SK-N-MC (cell line): ENCODE measurements at regions not wholly inside any gene's neighbourhood (a gene's known extent, or its start where the extent isn't known, plus 50 kb on each side); places are given as distances from the start of the nearest gene placed in this dataset.

Experiments
- DNase-seq: peaks from one replicate; pipeline ENCODE4 v3.0.0-alpha.2; 2011; ENCODE audit warnings: low read depth, low spot score
- H3K27ac ChIP-seq: fragments of 200-600 bp; sonication (generic); 2 replicates; pipeline ENCODE4 v1.5.1; 2016; ENCODE audit warnings: mixed run types
- H3K36me3 ChIP-seq: fragments of 200-600 bp; sonication (generic); 2 replicates; pipeline ENCODE4 v1.6.1; 2017; ENCODE audit warnings: antibody characterized with exemption, low read length, mixed read lengths; ENCODE audit not compliant: insufficient read depth
- H3K4me3 ChIP-seq: fragments of 200-600 bp; sonication (generic); 2 replicates; pipeline ENCODE4 v1.5.1; 2016
- H3K9ac ChIP-seq: fragments of 200-600 bp; sonication (generic); 2 replicates; pipeline ENCODE4 v1.8.0; 2017; ENCODE audit warnings: mixed run types, mixed read lengths; ENCODE audit not compliant: insufficient read length
- H3K9me3 ChIP-seq: fragments of 200-600 bp; sonication (generic); 2 replicates; pipeline ENCODE4 v1.6.1; 2017; ENCODE audit warnings: low read depth, mild to moderate bottlenecking, antibody characterized with exemption, low read length, moderate library complexity, mixed read lengths
- EZH2 ChIP-seq: fragments of 200-600 bp; sonication (generic); IDR thresholded peaks from one replicate; pipeline ENCODE4 v1.6.1; 2017; ENCODE audit warnings: antibody characterized with exemption
- FOXP2 ChIP-seq: optimal IDR thresholded peaks from 2 replicates; pipeline ENCODE3; 2011; ENCODE audit warnings: mild to moderate bottlenecking, moderate library complexity; ENCODE audit not compliant: insufficient read depth; ENCODE audit errors: extremely low read length, control extremely low read depth
- POLR2AphosphoS5 ChIP-seq: IDR thresholded peaks from 2 replicates; pipeline ENCODE4 v1.6.1; 2012; ENCODE audit warnings: mild to moderate bottlenecking, low read depth, low read length, borderline replicate concordance

DNA sequence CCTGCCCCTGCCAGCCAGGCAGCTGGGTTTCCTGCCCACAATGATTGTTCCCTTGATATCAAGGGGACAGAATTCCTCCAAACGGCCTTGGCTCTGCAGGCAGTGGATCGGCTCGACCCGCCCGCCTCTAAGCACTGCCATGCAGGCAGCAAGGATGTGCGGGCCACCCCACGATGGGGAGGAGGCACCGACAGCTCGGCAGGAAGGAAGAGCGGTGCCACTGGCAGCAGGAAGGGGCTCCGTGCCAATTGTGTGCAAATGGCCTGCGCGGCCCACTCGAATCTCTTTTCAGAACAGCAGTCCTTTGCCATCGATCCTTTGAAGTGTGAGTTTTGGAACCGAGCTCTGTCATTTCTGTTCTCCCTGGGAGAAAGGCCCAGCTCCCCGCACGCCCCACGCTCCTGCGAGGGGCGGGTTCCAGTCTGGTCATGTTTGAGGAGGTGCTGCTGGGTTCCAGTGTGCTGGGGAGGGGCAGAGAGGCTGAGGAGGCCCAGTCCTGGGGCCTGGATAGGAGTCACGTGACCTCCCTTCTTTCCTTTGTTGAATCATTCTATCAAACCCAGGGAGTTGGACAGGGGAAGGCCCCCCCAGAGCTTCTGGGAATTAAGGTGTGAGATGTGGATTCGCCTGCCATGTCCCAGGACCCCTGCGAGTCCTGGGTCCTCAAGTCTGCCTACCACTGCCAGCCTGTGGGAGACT, 406.0 kb downstream of the CTTN start:
- no peak overlapping the region for H3K9ac ChIP-seq
- H3K4me3 ChIP-seq = no peak overlapping the region
- no peak overlapping the region for H3K27ac ChIP-seq
- no peaks in the 10 kb centered on the region for H3K9me3 ChIP-seq
- TF ChIP-seq EZH2 (no peak), FOXP2 (no peak), POLR2AphosphoS5 (no peak)
- DNase-seq = no peak
- no peaks in the 10 kb centered on the region for H3K36me3 ChIP-seq

DNA sequence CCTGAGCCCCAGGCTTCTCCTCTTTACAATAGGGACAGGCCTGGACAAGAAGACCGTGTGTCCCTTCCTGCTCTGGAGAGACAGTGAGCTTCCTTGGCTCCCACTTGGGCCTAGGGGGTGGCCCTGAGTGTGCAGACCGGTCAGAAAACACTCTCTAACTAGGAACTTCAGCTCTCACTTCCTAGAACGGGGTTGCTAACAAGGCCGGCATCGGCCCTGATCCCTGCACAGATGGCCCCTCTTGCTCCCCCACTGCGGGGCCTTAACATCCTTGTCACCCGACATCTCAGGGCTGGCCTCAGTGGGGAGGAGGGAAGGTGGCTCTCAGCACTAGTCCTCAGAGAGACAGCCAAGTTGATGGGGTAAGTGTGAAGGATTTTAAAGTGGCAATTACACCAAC, 406.9 kb downstream of the CTTN start:
- H3K9ac ChIP-seq = no peak overlapping the region
- no peaks in the 10 kb centered on the region for H3K36me3 ChIP-seq
- no peak for DNase-seq
- no peak overlapping the region for H3K4me3 ChIP-seq
- H3K9me3 ChIP-seq = no peaks in the 10 kb centered on the region
- no peak overlapping the region for H3K27ac ChIP-seq
- no peak for TF ChIP-seq POLR2AphosphoS5
- TF ChIP-seq FOXP2 = no peak
- no peak for TF ChIP-seq EZH2

DNA sequence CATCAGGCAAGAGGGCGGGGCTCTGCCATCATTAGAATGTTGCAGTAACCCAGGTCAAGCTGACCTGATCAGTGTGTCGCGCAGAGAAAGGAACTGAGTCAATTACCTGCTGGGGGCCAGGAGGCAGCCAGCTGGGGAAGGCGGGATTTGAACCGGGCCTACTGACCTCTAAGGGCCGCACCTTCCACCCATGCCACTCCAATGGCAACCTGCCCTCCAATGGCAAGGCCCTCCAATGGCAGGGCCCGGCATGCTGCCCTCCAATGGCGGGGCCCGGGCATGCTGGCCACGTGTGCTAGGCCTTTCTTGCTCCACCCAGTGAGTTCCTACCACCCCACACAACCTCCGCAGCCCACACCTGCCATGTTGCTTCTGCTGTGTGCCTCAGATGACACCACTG, 407.6 kb downstream of the CTTN start:
- Histone ChIP-seq H3K36me3 (no peaks in the 10 kb centered on the region), H3K9ac (no peak overlapping the region), H3K27ac (no peak overlapping the region), H3K4me3 (no peak overlapping the region), H3K9me3 (no peaks in the 10 kb centered on the region)
- DNase-seq = no peak
- TF ChIP-seq EZH2 (no peak), POLR2AphosphoS5 (no peak), FOXP2 (no peak)

DNA sequence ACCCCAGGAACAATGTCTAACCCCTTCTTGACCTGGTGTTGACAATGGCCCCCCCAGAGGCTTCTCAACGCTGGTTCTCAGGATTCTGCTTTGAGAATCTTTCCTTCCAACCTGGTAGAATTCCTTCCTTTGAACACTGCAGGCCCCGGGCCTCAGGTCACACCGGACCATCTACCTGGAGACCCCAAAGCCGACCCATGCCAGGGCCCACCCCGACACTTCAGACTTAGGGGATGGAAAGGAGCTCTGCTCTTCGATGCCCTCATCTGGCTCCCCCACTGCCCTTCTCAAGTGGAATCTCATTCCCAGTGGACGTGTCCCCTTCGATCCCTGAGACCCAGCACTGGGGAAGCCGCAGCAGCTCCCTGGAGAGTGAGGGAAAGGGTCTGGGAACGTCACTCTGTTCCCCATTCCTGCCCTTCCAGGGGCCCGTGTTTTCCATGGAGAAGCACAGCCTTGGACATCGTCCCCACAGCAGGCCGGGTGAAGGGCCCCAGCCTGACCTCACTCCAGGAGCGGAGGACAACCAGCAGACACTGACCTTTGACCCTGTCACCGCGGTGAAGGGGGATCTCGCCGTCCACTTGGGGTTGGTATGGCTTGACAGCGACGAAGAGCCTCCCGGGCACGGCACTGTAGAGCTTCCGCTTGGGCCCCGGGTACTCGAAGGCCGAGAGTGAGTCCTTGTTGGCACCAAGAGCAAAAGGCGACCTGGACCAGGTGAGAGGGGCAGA, 408.3 kb downstream of the CTTN start:
- Histone ChIP-seq H3K27ac (no peak overlapping the region), H3K9ac (no peak overlapping the region), H3K36me3 (no peaks in the 10 kb centered on the region), H3K4me3 (no peak overlapping the region), H3K9me3 (no peaks in the 10 kb centered on the region)
- TF ChIP-seq FOXP2 (no peak), POLR2AphosphoS5 (no peak), EZH2 (no peak)
- DNase-seq = no peak

DNA sequence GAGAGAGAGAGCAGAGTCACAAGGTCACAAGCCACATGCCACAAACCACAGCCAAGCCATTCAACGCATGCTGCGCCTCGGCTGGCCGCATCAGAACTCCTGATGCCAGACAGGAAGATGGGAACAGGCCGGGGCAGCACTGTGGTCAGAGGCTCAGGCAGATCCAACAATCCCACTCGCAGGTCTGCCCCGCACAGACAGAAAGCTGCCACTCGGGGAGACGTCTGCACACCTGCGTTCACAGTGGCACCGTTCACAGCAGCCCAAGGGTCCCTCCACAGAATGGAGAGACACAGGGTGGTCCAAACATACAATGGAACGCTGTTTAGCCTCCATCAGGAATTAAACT, 408.8 kb downstream of the CTTN start:
- Histone ChIP-seq H3K9ac (no peak overlapping the region), H3K27ac (no peak overlapping the region), H3K4me3 (no peak overlapping the region), H3K36me3 (no peaks in the 10 kb centered on the region), H3K9me3 (no peaks in the 10 kb centered on the region)
- TF ChIP-seq POLR2AphosphoS5 (no peak), EZH2 (no peak), FOXP2 (no peak)
- no peak for DNase-seq

DNA sequence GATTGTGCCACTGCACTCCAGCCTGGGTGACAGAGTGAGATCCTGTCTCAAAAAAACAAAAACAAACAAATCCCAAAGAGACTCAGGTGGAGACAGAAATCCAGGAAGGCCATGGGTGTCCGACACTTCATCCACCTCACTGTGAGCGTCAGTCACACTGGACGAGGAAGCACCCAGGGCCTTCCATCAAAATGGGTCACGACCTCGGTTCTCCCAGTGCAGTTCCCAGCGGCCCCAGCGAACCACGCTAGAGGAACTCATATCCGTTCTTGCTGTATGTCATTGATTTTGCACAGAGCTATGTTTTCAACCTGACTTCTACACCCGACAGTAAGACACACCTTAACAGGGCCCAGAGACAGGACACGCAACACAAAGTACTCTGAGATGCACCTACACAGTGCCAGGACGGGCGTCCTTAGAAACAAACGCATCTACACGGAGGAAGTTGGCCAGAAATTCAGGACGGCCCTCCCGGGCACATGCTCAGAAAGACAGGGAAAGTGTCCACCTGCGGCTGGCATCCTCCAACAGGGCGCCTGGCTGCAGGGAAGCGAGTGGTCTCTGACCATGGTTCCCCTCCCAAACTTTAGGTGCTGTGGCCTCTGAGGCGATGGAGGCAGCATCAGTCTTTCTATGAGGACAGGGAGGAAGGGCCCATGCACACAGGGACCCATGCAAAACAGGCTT, 410.5 kb downstream of the CTTN start:
- no peak for DNase-seq
- no peak overlapping the region for H3K27ac ChIP-seq
- no peaks in the 10 kb centered on the region for H3K36me3 ChIP-seq
- TF ChIP-seq POLR2AphosphoS5 = no peak
- H3K9me3 ChIP-seq = no peaks in the 10 kb centered on the region
- H3K9ac ChIP-seq = no peak overlapping the region
- no peak overlapping the region for H3K4me3 ChIP-seq

DNA sequence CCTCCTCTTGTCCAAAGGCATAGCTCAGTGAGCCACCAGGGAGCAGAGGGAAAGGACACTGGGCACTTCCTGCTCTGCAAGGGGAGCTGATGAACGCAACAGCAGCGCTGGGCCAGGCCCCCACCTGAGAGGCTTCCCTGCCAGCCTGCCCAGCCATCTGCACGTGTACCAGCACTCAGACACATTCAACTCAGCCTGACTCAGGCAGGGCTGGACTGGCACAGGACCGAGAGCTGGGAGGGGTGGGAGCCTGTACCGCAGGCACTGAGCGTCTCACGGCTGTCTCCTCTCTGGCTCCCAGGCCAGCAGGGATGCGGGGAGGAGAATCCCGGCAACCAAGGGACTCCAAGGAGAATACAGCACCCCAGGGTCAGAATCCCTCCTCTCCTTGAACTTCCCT, 411.8 kb downstream of the CTTN start:
- TF ChIP-seq POLR2AphosphoS5 (no peak), FOXP2 (no peak)
- no peaks in the 10 kb centered on the region for H3K36me3 ChIP-seq
- DNase-seq = no peak
- H3K4me3 ChIP-seq = no peak overlapping the region
- no peak overlapping the region for H3K27ac ChIP-seq
- H3K9me3 ChIP-seq = no peaks in the 10 kb centered on the region
- no peak overlapping the region for H3K9ac ChIP-seq

DNA sequence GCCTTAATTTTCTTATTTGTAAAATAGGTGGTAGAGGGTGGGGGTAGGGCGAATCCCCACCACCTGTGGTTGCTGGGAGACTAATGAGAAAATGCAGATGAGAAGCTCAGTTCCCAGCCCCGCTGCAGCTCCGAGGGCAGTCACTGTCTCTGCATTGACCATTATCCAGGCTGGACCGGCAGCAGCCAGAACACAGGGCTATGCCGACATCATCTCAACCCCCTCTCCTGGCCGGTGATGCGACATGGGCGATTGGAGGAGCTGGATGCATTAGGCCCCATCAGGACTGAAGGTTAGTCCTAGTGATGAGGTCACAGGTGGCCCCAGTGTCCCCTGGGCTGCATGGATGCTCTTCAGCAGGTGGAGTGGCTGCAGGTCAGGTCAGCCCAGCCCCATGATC, 412.4 kb downstream of the CTTN start:
- Histone ChIP-seq H3K27ac (no peak overlapping the region), H3K4me3 (no peak overlapping the region), H3K9ac (no peak overlapping the region), H3K36me3 (no peaks in the 10 kb centered on the region), H3K9me3 (no peaks in the 10 kb centered on the region)
- TF ChIP-seq POLR2AphosphoS5 = no peak
- no peak for DNase-seq

DNA sequence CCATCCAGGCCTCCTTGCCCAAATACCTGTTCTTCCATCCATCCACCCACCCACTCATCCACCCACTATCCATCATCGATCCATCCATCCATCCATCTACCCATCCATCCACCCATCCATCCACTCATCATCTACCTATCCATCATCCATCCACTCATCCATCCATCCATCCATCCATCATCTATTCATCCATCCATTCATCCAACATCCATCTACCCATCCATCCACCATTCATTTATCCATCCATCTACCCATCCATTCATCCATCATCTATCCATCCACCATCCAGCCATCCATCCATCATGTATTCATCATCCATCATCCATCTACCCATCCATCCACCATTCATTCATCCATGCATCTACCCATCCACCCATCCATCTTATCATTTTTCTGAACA, 413.2 kb downstream of the CTTN start:
- TF ChIP-seq EZH2 (no peak), FOXP2 (no peak), POLR2AphosphoS5 (no peak)
- H3K9ac ChIP-seq = no peak overlapping the region
- H3K27ac ChIP-seq = no peak overlapping the region
- H3K4me3 ChIP-seq = no peak overlapping the region
- no peaks in the 10 kb centered on the region for H3K36me3 ChIP-seq
- no peaks in the 10 kb centered on the region for H3K9me3 ChIP-seq
- DNase-seq = no peak
